Fibroblast of skin of right biceps (primary cell): ENCODE measurements at regions not wholly inside any gene's neighbourhood (a gene's known extent, or its start where the extent isn't known, plus 50 kb on each side); places are given as distances from the start of the nearest gene placed in this dataset.
"Not testable (repeated sequence)": the region's sequence is repeated elsewhere in the genome, so short reads cannot be mapped to it uniquely, and the experiment has no call there.

Experiments
- DNase-seq: peaks from one replicate; pipeline ENCODE4 v3.0.0-alpha.2; 2013

DNA sequence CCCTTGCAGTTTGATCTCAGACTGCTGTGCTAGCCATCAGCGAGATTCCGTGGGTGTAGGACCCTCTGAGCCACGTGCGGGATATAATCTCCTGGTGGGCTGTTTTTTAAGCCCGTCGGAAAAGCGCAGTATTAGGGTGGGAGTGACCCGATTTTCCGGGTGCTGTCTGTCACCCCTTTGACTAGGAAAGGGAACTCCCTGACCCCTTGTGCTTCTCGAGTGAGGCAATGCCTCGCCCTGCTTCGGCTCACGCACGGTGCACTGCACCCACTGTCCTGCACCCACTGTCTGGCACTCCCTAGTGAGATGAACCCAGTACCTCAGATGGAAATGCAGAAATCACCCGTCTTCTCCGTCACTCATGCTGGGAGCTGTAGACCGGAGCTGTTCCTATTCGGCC lies 728.9 kb upstream of the SPRY2 start:
- DNase-seq = not testable (repeated sequence)

DNA sequence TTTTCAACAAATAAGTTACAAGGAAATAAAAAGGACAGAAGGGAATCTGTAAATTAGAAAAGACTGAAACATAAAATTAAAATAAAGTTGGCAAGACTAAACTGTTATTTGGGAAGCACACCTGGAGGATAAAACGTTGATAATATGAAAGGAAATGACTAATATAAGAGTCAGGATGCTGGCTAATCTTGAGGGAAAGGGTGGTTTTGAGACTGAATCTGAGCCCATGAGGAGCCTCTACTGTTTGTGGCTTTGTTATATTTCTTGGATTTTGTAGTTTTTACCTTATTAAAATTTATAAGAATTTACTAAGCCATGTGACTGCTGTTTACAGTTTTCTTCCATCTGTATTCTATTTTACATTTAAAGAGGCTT lies 718.0 kb upstream of the SPRY2 start:
- DNase-seq = no peak

DNA sequence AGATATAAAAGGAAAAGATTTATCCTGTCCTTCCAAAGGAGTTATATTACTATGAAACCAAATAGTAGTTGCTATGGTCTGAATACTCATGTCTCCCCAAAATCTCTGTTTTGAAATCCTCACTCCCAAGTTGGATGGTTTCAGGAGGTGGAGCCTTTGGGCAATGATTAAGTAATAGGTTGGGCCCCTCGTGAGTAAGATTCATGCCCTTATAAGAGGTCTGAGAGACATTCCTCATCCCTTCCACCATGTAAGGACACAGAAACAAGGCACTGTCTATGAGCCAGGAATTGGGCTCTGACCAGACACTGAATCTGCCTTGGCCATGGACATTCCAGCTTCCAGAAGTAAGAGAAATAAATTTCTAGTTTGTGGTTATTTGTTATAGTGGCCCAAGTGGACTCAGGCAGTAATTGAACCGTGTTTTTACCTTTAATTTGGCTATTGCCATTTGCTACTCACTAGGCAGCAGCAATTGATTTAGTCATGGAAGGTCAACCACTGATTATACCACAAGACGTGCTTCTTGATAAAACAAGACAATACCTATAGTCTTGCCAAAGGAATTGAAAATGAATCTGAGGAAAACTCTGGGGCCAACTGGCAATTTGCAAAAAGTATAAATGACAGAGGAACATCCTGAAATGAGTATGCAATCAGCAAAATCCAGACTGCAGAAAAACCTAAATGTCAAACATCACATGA lies 717.4 kb upstream of the SPRY2 start:
- no peak for DNase-seq

DNA sequence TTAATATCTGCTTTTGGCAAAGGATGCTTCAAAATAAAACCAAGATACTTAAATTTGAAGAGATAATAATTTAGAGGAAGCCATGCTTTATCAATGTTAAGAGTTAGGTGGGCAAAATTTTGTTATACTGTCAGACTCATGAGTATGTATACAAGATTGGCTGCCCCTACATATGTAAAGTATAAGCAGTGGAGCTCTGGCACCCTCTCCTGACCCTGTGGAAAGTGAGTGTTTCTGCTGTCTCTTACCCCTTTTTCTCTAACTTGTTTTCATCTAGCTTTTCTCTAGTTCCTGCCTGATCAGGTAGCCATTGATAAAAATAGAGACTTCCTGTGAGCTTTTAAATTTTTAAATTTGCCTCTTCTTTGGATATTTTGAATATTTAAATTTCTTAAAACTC lies 710.9 kb upstream of the SPRY2 start:
- no peak for DNase-seq

DNA sequence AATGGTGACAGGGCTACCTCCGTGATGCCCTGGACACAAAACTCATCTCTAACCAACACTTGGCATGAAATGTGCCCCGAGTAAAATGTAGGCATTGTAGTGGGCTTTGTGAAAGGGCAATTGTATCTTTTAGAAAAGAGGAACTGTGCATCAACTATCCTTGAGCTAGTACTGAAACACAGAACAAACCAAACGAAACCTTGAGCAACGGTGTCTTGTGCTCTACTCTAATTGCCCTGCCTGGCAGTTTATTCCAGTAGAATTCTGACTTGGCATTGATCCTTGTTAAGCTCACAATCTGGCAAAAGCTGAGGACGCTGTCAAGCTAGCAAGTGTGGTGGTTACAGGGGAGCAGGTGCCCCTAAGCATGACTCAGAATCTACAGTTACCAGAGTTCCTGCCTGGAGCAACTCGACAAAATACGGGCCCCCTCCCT lies 707.1 kb upstream of the SPRY2 start:
- no peak for DNase-seq

DNA sequence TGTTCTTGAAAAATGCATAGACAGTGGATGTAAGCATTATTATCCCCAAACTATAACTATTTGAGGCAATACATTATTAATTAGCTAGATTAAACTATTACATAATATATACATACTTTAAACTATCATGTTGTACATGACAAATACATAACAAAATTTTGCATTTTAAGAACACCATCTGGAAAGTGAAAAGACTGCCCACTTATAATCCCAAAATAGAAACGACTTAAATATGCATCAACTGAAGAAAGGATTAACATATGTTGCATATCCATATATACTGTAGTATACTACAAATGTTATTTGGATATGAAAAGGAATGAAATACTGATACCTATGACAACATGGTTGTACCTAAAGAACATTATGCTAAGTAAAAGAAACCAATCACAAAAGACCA lies 700.8 kb upstream of the SPRY2 start:
- no peak for DNase-seq

DNA sequence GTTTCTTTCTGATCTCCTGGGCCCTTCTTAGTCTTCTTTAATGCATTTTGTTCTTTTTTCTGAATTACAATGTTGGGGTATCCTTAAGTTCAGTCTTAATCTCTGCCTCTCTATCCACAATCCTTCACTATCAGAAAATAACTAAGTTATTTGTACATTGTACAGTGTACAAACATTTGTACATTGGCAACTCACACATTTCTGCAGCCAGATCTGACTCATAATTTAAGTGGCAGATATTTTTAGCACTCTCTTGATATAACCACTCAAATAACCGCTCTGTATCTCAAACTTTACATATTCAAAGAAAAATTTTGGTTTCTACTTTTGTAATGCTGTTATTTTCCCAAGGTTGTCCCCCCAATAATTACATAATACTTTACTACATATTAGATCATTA lies 691.1 kb upstream of the SPRY2 start:
- DNase-seq = no peak

DNA sequence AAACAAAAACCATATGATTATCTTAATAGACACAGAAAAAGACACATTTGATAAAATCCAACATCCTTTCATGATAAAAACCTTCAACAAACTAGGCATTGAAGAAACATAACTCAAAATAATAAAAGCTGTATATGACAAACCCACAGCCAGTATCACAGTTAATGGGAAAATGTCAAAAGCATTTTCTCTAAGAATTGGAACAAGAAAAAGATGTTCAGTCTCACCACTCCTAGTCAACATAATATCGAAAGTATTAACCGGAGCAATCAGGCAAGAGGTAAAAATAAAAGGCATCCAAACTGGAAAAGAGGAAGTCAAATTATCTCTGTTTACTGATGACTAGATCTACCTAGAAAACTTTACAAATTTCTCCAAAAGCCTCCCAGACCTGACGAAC lies 684.2 kb upstream of the SPRY2 start:
- no peak for DNase-seq

DNA sequence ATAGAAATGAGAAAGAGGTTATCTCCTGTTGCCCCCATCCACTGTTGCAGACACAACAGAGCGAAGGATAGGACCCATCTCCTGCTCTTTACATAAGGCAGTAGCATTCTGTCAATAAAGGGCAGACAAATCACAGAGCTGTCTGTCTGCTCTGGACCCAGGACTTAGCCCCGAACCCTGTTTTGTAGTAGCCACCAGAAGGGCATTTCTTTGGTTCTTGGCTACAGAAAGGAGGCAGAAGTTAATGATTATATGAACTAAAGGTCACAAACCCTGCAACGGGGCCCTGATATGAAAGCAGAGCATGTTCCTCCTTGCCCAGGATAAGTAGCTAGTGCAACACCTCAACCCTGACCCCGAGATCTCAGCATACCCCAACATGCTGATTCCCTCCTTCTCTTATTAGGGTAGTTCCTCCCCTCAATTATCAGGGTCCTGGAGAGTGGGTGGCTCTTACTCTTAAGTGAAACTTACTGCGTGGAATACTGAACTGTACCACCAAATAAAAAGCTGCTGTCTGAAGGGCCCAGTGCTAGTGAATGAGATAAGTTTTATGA lies 680.4 kb upstream of the SPRY2 start:
- DNase-seq = no peak

DNA sequence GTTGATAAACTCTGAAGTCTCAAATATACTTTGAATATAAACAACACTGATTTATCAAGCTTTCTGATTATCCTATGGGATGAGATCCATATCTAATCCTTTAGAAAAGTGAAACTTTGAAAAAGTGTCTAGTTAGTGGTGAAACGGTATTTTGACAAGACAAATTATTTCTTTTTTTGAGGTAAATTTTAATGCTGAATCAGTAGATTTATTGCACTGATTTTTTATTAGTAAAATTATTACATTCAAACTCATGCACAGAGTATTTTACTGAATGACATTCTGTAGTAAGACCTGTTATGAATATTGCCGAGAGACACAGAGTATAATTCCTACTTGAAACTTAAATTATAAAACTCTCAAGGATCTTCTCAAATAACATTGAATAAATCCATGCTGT lies 679.1 kb upstream of the SPRY2 start:
- no peak for DNase-seq

DNA sequence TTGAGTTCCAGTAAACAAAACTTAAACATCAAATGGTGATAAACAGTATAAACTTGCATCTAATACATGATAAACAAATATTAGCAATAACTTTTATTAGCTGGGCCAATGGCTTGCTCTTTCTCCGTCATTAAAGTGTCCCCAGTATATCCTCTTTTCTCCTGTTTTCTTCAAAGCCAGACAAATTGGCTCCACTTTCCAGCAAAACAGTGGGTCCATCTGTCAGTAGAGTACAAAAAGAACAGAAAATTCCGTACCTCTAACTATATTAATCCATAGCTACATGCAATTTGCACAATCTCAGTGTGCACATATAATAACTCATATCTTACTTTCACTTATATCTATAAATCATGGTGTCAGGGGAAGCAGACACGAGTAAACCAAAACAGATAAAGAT lies 678.0 kb upstream of the SPRY2 start:
- no peak for DNase-seq

DNA sequence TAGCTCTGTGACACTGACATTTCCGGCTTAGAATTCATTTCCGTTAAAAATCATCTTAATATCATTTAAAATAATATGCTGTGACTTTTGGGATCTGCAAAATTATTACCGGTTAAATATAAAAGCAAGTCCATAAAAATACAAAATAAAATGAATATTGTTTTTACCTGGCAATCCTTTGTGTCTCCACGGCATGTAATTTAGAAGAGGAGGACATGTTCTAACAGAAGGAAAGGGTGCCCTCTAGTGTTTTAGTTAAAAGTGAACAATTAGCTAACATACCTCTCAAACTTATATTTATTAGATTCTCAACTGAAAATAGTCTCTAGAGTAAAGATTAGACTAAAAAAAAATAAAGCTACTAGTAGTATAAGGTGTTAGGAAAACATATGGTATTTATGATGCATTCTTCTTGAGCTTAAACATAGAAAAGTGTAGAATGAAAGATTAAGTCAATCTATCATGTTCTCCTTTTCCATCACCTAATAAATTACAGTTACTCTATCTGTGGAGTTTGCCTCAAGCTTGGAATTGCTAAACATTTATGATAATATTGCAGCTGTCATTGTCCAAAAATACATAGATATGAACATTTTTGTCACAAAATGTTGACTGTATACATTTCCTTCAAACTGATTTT lies 676.7 kb upstream of the SPRY2 start:
- DNase-seq = peak; percentile 29

DNA sequence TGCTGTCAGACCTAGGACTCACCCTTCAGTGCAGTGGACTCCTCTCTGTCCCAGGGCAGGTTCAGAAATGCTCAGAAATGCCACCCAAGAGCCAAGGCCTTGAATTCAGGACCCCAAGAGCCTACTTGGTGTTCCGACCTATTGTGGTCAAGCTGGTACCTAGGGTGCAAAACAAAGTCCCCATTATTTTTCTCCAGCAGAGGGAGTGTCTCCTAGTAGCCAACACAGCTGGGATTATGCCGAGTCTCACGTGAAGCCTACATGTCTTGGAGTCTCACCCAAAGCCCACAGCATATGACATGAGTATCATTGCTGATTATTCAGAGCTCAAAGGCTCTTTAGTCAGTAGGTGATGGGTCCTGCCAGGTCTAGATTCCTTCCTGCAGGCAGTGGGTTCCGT lies 671.1 kb upstream of the SPRY2 start:
- no peak for DNase-seq

DNA sequence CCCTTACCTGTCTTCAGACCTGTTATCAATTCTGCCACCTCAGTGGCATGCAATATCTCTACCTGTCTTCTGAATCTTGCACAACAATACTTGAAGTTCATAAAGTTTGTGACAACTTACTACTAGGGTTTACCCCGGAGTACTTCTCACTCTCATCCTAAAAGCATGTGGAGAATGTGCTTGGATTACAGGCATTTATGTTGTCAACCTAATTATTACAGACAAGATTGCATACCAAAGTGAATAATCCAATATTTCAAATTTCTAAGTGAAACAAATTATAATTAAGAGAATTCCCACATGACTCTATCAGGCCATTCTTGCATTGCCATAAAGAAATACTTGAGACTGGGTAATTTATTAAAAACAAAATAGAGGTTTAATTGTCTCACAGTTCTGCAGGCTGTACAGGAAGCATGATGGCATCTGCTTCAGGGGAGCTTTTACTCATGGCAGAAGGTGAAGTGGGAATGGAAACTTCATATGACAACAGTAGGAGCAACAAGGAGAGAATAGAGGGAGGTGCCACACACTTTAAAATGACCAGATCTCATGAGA lies 661.0 kb upstream of the SPRY2 start:
- peak; percentile 8 for DNase-seq

DNA sequence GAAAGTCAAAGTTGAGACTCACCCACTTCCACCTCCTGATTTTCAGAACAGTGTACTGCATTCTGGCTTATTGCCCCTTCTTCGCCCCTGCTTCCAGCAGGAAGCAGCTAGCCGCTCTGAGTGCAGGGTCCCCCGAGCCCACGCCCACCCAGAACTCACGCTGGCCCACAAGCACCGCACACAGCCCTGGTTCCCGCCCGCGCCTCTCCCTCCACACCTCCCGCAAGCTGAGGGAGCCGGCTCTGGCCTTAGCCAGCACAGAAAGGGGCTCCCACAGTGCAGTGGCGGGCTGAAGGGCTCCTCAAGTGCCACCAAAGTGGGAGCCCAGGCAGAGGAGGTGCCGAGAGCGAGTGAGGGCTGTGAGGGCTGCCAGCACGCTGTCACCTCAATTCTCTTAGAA lies 657.7 kb upstream of the SPRY2 start:
- not testable (repeated sequence) for DNase-seq

DNA sequence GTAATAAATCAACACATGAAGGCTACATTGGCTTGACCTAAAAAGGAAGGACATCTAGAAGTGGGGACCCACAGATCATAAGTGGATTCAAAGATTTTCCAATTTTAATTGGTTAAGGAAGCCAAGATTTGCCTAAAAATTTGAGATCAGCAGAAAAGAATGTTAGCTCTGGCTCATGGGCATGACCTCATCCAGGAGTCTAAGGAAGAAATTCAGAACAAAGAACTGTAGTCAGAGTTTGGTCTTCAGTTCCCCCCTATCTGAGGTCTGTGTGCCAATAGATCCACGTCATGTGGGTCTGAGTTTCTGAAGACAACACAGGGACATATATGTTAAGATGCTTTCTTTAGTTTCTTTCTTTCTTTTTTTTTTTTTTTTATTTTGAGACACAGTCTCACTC lies 648.8 kb upstream of the SPRY2 start:
- DNase-seq = no peak

DNA sequence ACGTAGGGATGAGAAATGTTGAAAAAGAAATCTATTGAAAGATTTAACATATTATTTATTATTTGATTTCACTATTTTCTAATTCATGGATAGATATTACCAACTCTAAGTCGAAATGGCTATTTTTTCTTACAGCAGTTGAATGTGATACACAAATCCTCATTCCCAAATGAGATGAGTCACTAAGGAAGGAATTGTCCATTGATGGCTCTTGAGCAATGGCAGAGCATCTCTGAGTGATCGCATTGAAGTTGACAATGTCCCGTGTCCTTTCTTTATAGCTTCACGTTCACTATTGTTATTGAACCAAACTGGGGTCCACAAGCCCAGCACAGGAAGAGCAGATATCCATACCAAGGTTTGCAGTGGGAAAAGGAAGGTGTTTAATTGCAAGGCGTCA lies 648.3 kb upstream of the SPRY2 start:
- no peak for DNase-seq

DNA sequence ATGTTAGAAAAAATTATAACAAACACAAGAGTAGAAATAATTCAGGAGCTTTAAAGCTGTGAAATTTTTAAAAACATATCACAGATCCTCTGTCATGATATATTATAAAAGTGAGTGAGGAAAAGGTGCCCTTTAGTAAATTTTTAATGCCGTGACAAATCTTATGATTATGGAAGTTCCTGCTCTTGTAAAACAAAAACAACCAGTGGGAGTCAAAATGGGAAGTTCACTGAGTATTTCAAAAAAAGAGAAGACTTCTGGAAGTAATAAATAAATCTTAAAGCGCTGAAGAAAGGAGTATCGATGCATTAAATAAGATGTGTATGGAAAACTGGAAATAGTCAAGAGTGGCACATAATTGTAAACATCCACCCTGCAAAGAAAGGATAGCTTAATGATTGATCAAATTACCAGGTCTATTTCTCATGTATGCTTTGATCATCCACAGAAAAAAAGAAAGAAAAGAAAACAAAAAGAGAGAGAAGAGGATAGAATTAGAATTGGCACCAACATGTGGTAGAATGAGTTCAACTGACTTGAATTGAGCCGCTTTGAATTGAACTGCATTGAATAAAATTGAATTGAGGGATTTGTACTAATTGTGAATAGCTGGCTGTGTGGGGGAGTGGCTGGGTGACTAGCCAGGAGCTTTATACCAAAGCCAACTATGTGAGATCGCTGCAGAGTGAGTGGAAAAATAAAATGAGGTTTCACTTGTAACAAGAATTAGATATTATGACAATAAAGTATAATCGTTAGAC lies 647.6 kb upstream of the SPRY2 start:
- no peak for DNase-seq

DNA sequence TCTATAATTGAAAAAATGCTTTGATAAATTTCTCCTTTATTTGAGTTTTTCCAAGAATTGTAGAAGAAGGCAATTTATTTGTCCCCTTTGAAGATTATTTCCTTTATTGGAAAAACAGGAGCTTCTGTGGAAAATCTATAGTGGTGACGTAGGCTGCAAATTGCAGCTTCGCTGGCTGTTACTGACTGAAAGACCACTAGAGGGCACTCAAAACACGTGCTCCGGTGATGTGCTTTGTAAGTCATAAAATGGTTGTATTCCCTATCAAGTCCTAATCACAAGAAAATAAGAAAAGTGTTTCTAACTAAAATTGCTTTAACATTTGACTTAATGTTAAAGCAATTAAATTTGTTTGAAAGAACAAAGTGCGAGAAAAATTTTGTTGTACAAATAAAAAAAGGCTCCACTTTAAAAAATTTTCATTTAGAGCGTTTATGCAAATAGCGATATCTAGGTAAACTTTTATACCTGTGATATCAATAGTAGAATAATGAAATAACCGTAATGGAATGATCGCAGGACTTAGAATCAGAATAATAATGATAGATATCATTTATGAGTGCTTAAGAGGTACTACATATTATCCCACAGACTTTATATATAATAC lies 638.2 kb upstream of the SPRY2 start:
- DNase-seq = peak; percentile 60

DNA sequence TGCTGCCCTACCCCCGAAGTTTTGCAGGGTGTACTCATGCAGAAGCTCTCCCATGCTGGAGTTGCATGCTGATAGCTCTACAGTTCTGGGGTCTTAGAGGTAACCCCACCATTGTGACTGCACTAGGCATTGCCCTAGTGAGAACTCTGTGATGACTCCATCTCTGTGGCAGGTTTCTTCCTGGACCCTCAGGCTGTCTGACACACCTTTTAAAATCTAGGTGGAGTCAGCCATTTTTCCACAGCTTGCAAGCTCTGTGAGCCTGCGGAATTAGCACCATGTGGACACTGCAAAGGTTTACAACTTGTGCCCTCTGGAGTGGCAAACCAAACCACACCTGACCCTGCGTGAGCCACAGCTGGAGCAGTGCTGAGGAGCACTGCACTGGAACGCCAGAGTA lies 636.2 kb upstream of the SPRY2 start:
- DNase-seq = no peak

DNA sequence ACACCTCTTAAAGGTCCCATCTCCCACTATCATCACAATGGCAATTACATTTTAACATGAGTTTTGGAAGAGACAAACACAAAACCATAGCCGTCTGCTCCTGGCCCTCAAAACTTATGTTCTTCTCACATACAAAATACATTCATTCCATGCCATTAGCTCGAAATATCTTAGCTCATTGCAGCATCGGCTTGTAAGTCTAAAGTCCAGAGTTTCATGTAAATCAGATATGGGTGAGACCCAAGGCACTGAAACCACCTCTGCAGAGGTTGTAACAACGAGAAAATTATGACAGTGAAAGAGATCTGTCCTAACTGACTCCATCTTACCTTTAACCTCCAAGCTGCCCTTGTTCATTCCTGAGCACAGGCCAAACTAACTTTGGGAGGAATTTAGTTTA lies 635.0 kb upstream of the SPRY2 start:
- no peak for DNase-seq

DNA sequence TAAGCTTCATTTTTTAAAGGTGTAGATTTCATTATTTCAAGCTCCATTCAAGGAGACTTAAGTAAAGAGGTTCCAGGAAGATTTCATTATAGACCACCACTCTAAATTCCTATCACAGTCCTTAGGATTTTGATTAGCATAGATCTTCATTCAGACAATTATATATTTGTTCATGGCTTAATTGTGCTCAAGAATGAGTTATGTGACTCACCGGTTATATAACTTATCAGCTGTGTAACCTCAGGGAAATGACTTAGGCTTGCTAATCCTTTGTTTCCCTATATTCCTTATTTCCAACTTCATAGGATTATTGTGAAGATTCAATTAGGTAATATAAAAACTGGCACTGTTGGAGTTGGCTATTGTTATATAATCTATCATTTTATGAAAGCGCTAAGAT lies 632.8 kb upstream of the SPRY2 start:
- no peak for DNase-seq

DNA sequence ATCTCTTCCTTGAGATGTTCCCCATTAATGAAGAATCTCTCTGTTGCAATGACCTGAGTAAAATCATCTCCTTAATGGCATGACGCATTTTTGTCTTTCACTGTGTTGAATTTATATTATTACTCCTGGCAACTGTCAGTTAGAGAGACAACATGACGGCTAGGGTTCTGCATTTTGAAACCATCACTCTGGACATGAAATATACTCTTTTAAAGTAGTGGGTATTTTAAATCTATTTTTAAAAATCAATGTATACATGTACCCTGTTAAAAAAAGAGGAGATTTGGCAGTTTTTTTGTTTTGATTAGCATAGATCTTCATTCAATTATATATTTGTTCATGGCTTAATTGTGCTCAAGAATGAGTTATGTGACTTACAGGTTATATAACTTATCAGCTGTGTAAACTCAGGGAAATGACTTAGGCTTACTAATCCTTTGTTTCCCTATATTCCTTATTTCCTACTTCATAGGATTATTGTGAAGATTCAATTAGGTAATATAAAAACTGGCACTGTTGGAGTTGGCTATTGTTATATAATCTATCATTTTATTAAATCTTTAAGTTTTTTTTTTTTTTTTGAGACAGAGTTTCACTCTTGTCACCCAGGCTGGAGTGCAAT lies 632.0 kb upstream of the SPRY2 start:
- DNase-seq = no peak
